Endothelial cell of umbilical vein (primary cell): ENCODE measurements at regions not wholly inside any gene's neighbourhood (a gene's known extent, or its start where the extent isn't known, plus 50 kb on each side); places are given as distances from the start of the nearest gene placed in this dataset.

ENCODE experiments used
- EZH2 ChIP-seq: IDR thresholded peaks from 2 replicates; pipeline ENCODE4 v1.6.1; 2012; ENCODE audit warnings: borderline replicate concordance, low read depth, mild to moderate bottlenecking, moderate library complexity, low read length, inconsistent platforms; ENCODE audit not compliant: severe bottlenecking
- FOS ChIP-seq: IDR thresholded peaks from 2 replicates; pipeline ENCODE4 v1.6.1; 2011; ENCODE audit warnings: mild to moderate bottlenecking, low read length, moderate library complexity, borderline replicate concordance; ENCODE audit not compliant: insufficient read depth
- JUN ChIP-seq: IDR thresholded peaks from 2 replicates; pipeline ENCODE4 v1.6.1; 2011; ENCODE audit warnings: borderline replicate concordance, low read depth; ENCODE audit not compliant: insufficient read length, insufficient read depth
- MYC ChIP-seq: IDR thresholded peaks from one replicate; pipeline ENCODE4 v1.6.1; 2011; ENCODE audit warnings: mild to moderate bottlenecking, low read depth, low read length
- POLR2A ChIP-seq: IDR thresholded peaks from 2 replicates; pipeline ENCODE4 v1.6.1; 2012; ENCODE audit warnings: low read depth, mild to moderate bottlenecking, control low read depth, low read length
- POLR2AphosphoS5 ChIP-seq: IDR thresholded peaks from 2 replicates; pipeline ENCODE4 v1.6.1; 2012; ENCODE audit warnings: low read depth, mild to moderate bottlenecking, control low read depth, low read length, moderate library complexity; ENCODE audit not compliant: insufficient read depth
- TF ChIP-seq, protein P1 (sequence below), 2 donors: IDR thresholded peaks; 1 replicate in 1 of 2; 2 replicates in 1 of 2; pipeline ENCODE4 v1.5.1; 2011; ENCODE audit warnings: low read length in 2 of 2, mild to moderate bottlenecking in 2 of 2, moderate library complexity in 2 of 2, control low read depth in 1 of 2, inconsistent platforms in 1 of 2, low read depth in 1 of 2; ENCODE audit not compliant: insufficient read depth in 1 of 2; ENCODE audit errors: extremely low read depth in 1 of 2
- TF ChIP-seq, protein P2 (sequence below): IDR thresholded peaks from 2 replicates; pipeline ENCODE4 v1.6.1; 2011; ENCODE audit not compliant: insufficient read depth, insufficient read length

GRCh38 chr22:47249370-47249928, 487.0 kb downstream of the TBC1D22A start:
- TF ChIP-seq POLR2A, result no peak
- TF ChIP-seq, protein P1, sequence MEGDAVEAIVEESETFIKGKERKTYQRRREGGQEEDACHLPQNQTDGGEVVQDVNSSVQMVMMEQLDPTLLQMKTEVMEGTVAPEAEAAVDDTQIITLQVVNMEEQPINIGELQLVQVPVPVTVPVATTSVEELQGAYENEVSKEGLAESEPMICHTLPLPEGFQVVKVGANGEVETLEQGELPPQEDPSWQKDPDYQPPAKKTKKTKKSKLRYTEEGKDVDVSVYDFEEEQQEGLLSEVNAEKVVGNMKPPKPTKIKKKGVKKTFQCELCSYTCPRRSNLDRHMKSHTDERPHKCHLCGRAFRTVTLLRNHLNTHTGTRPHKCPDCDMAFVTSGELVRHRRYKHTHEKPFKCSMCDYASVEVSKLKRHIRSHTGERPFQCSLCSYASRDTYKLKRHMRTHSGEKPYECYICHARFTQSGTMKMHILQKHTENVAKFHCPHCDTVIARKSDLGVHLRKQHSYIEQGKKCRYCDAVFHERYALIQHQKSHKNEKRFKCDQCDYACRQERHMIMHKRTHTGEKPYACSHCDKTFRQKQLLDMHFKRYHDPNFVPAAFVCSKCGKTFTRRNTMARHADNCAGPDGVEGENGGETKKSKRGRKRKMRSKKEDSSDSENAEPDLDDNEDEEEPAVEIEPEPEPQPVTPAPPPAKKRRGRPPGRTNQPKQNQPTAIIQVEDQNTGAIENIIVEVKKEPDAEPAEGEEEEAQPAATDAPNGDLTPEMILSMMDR (IDR thresholded peaks at IDR 0.05; ENCODE audit: extremely low read depth in 1 of 2, insufficient read depth in 1 of 2, low read depth in 1 of 2, low read length in 2 of 2), result no peak
- no peak for TF ChIP-seq EZH2
- TF ChIP-seq JUN, result no peak
- no peak for TF ChIP-seq POLR2AphosphoS5
- TF ChIP-seq, protein P2, sequence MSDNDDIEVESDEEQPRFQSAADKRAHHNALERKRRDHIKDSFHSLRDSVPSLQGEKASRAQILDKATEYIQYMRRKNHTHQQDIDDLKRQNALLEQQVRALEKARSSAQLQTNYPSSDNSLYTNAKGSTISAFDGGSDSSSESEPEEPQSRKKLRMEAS, result no peak
- TF ChIP-seq FOS, result no peak
- no peak for TF ChIP-seq MYC
